ENCODE measurements at regions not wholly inside any gene's neighbourhood (a gene's known extent, or its start where the extent isn't known, plus 50 kb on each side); places are given as distances from the start of the nearest gene placed in this dataset.

GRCh38 chr13:34300559-34300958 lies 482.6 kb downstream of the RFC3 start:
- Histone ChIP-seq H2AFZ (ENCODE audit: low read length) (no peak overlapping the region), H3K27me3 (ENCODE audit: insufficient read depth, low read length, poor library complexity, severe bottlenecking) (no peaks in the 10 kb centered on the region), H3K79me2 (ENCODE audit: insufficient read depth, low read length) (no peaks in the 10 kb centered on the region), H3K4me2 (ENCODE audit: low read depth, low read length, poor library complexity, severe bottlenecking) (no peak overlapping the region), H3K9ac (ENCODE audit: low read depth, low read length, poor library complexity, severe bottlenecking) (no peak overlapping the region), H3K4me1 (ENCODE audit: insufficient read depth, low read length, poor library complexity, severe bottlenecking) (no peaks in the 10 kb centered on the region), H4K20me1 (ENCODE audit: insufficient read depth, low read length, poor library complexity, severe bottlenecking) (no peaks in the 10 kb centered on the region), H3K4me3 (ENCODE audit: low read length, poor library complexity, severe bottlenecking) (no peak overlapping the region), H3K9me2 (replicated peaks; ENCODE audit: low read depth, low read length) (no peaks in the 10 kb centered on the region), H3K36me3 (ENCODE audit: insufficient read depth, low read length) (no peaks in the 10 kb centered on the region), H3F3A (ENCODE audit: low read depth) (no peaks in the 10 kb centered on the region), H3K9me3 (ENCODE audit: insufficient read depth, low read depth, low read length) (0 out of 2 replicates have a peak, but pooled peaks cover 2% of the 10 kb centered on the region)
- no peak for TF ChIP-seq EZH2phosphoT487 (IDR thresholded peaks at IDR 0.05; ENCODE audit: borderline replicate concordance)
- TF ChIP-seq, protein P1, sequence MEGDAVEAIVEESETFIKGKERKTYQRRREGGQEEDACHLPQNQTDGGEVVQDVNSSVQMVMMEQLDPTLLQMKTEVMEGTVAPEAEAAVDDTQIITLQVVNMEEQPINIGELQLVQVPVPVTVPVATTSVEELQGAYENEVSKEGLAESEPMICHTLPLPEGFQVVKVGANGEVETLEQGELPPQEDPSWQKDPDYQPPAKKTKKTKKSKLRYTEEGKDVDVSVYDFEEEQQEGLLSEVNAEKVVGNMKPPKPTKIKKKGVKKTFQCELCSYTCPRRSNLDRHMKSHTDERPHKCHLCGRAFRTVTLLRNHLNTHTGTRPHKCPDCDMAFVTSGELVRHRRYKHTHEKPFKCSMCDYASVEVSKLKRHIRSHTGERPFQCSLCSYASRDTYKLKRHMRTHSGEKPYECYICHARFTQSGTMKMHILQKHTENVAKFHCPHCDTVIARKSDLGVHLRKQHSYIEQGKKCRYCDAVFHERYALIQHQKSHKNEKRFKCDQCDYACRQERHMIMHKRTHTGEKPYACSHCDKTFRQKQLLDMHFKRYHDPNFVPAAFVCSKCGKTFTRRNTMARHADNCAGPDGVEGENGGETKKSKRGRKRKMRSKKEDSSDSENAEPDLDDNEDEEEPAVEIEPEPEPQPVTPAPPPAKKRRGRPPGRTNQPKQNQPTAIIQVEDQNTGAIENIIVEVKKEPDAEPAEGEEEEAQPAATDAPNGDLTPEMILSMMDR (conservative IDR thresholded peaks at IDR 0.05; ENCODE audit: low read length), result no peak

- Histone ChIP-seq H3K4me1 (ENCODE audit: insufficient read depth, low read length, poor library complexity, severe bottlenecking) (no peaks in the 10 kb centered on the region), H4K20me1 (ENCODE audit: insufficient read depth, low read length, poor library complexity, severe bottlenecking) (no peaks in the 10 kb centered on the region), H3K4me3 (ENCODE audit: low read length, poor library complexity, severe bottlenecking) (no peak overlapping the region), H3F3A (ENCODE audit: low read depth) (no peaks in the 10 kb centered on the region), H3K9me3 (ENCODE audit: insufficient read depth, low read depth, low read length) (0 out of 2 replicates have a peak, but pooled peaks cover 2% of the 10 kb centered on the region), H3K9ac (ENCODE audit: low read depth, low read length, poor library complexity, severe bottlenecking) (no peak overlapping the region), H3K36me3 (ENCODE audit: insufficient read depth, low read length) (no peaks in the 10 kb centered on the region), H2AFZ (ENCODE audit: low read length) (no peak overlapping the region), H3K9me2 (replicated peaks; ENCODE audit: low read depth, low read length) (no peaks in the 10 kb centered on the region), H3K79me2 (ENCODE audit: insufficient read depth, low read length) (no peaks in the 10 kb centered on the region), H3K4me2 (ENCODE audit: low read depth, low read length, poor library complexity, severe bottlenecking) (no peak overlapping the region), H3K27me3 (ENCODE audit: insufficient read depth, low read length, poor library complexity, severe bottlenecking) (no peaks in the 10 kb centered on the region)
- TF ChIP-seq, protein P1 (conservative IDR thresholded peaks at IDR 0.05; ENCODE audit: low read length), result no peak
- no peak for TF ChIP-seq EZH2phosphoT487 (IDR thresholded peaks at IDR 0.05; ENCODE audit: borderline replicate concordance)
Measured at GRCh38 chr13:34302596-34302995, 484.6 kb downstream of the RFC3 start.

DNA sequence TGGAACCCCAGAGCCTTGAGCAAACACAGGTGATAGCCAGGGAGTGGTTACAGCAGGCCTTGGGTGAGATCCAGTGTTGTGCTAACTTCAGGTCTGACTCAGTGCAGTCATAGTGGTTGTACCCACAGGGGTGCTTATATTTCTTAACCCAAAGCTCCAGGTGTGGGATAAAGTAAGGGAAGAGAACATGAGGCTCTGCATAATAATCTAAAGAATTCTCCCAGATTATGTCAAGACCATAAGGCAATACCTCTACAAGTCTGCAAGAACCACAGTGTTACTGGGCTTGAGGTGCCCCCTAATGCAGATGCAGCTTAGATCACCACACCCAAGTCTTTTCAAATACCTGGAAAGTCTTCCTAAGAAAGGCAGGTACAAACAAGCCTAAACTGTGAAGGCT lies 485.4 kb downstream of the RFC3 start:
- Histone ChIP-seq H3K9me3 (ENCODE audit: insufficient read depth, low read depth, low read length) (0 out of 2 replicates have a peak, but pooled peaks cover 2% of the 10 kb centered on the region), H3K9me2 (replicated peaks; ENCODE audit: low read depth, low read length) (no peaks in the 10 kb centered on the region), H2AFZ (ENCODE audit: low read length) (no peak overlapping the region), H3K4me3 (ENCODE audit: low read length, poor library complexity, severe bottlenecking) (no peak overlapping the region), H3K4me2 (ENCODE audit: low read depth, low read length, poor library complexity, severe bottlenecking) (no peak overlapping the region), H3K4me1 (ENCODE audit: insufficient read depth, low read length, poor library complexity, severe bottlenecking) (no peaks in the 10 kb centered on the region), H4K20me1 (ENCODE audit: insufficient read depth, low read length, poor library complexity, severe bottlenecking) (no peaks in the 10 kb centered on the region), H3K36me3 (ENCODE audit: insufficient read depth, low read length) (no peaks in the 10 kb centered on the region), H3K79me2 (ENCODE audit: insufficient read depth, low read length) (no peaks in the 10 kb centered on the region), H3K27me3 (ENCODE audit: insufficient read depth, low read length, poor library complexity, severe bottlenecking) (no peaks in the 10 kb centered on the region), H3K9ac (ENCODE audit: low read depth, low read length, poor library complexity, severe bottlenecking) (no peak overlapping the region), H3F3A (ENCODE audit: low read depth) (no peaks in the 10 kb centered on the region)
- TF ChIP-seq, protein P1 (conservative IDR thresholded peaks at IDR 0.05; ENCODE audit: low read length), result no peak
- no peak for TF ChIP-seq EZH2phosphoT487 (IDR thresholded peaks at IDR 0.05; ENCODE audit: borderline replicate concordance)
